NB4 (cell line): ENCODE measurements at regions not wholly inside any gene's neighbourhood (a gene's known extent, or its start where the extent isn't known, plus 50 kb on each side); places are given as distances from the start of the nearest gene placed in this dataset.

Source experiments
- POLR2A ChIP-seq: IDR thresholded peaks from 2 replicates; pipeline ENCODE4 v1.6.1; 2011; ENCODE audit warnings: mild to moderate bottlenecking; ENCODE audit not compliant: insufficient read length; ENCODE audit errors: extremely low read depth
- TF ChIP-seq, protein P1 (sequence below): IDR thresholded peaks from one replicate; pipeline ENCODE4 v1.5.1; 2012; ENCODE audit warnings: low read depth, low read length

DNA sequence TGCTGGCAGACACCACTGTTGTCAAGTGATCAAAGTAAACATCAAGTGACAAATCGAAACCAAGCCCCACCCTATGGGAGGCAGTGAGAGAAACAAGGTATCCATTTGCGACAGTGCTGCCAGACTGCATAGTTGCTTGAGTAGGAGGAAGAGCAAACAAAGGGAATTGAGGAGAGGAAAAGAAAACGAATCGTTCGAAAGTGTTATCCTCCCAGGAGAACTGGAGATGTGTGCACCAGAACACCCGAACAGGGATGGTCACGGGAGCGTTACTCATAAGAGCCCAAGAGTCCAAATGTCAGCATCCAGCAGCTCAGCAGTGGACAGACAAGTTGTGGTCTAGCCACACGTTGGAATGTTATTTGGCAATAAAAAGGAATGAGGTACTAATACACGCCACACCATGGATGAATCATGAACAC, 58.4 kb upstream of the NUP50 start:
- no peak for TF ChIP-seq POLR2A
- TF ChIP-seq, protein P1, sequence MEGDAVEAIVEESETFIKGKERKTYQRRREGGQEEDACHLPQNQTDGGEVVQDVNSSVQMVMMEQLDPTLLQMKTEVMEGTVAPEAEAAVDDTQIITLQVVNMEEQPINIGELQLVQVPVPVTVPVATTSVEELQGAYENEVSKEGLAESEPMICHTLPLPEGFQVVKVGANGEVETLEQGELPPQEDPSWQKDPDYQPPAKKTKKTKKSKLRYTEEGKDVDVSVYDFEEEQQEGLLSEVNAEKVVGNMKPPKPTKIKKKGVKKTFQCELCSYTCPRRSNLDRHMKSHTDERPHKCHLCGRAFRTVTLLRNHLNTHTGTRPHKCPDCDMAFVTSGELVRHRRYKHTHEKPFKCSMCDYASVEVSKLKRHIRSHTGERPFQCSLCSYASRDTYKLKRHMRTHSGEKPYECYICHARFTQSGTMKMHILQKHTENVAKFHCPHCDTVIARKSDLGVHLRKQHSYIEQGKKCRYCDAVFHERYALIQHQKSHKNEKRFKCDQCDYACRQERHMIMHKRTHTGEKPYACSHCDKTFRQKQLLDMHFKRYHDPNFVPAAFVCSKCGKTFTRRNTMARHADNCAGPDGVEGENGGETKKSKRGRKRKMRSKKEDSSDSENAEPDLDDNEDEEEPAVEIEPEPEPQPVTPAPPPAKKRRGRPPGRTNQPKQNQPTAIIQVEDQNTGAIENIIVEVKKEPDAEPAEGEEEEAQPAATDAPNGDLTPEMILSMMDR: no peak
